ENCODE measurements at regions not wholly inside any gene's neighbourhood (a gene's known extent, or its start where the extent isn't known, plus 50 kb on each side); places are given as distances from the start of the nearest gene placed in this dataset.

- TF ChIP-seq Cebpa-rat (IDR thresholded peaks at IDR 0.05): no peak
- Histone ChIP-seq H3K4me1 (no peaks in the 10 kb centered on the region), H3K27me3 (no peaks in the 10 kb centered on the region), H3K27ac (no peak overlapping the region), H3K4me3 (no peak overlapping the region), H3K4me2 (no peak overlapping the region), H3K9ac (no peak overlapping the region), H3K36me3 (no peaks in the 10 kb centered on the region), H4K20me1 (no peaks in the 10 kb centered on the region), H3K9me3 (replicated peaks in 1 of 11) (no peaks in the 10 kb centered on the region)
Observed at GRCh38 chr3:3531476-3531875, 267.8 kb upstream of the LRRN1 start.

GRCh38 chr3:3519266-3519665 is 280.0 kb upstream of the LRRN1 start:
- Histone ChIP-seq H3K36me3 (no peaks in the 10 kb centered on the region), H4K20me1 (no peaks in the 10 kb centered on the region), H3K4me2 (no peak overlapping the region), H3K27ac (no peak overlapping the region), H3K9me3 (replicated peaks in 1 of 11) (no peaks in the 10 kb centered on the region), H3K27me3 (no peaks in the 10 kb centered on the region), H3K9ac (no peak overlapping the region), H3K4me1 (no peaks in the 10 kb centered on the region), H3K4me3 (no peak overlapping the region)
- no peak for TF ChIP-seq Cebpa-rat (IDR thresholded peaks at IDR 0.05)

- no peaks in the 10 kb centered on the region for H4K20me1 ChIP-seq
- H3K27ac ChIP-seq: no peak overlapping the region
- no peaks in the 10 kb centered on the region for H3K4me1 ChIP-seq
- no peak for TF ChIP-seq Cebpa-rat (IDR thresholded peaks at IDR 0.05)
- no peak overlapping the region for H3K9ac ChIP-seq
- no peaks in the 10 kb centered on the region for H3K9me3 ChIP-seq (replicated peaks in 1 of 11)
- no peaks in the 10 kb centered on the region for H3K27me3 ChIP-seq
- H3K4me3 ChIP-seq: no peak overlapping the region
- H3K36me3 ChIP-seq: no peaks in the 10 kb centered on the region
- H3K4me2 ChIP-seq: no peak overlapping the region
Observed at GRCh38 chr3:3516996-3517395, 282.2 kb upstream of the LRRN1 start.

- no peaks in the 10 kb centered on the region for H3K27me3 ChIP-seq
Observed at GRCh38 chr3:3516384-3516783, 282.8 kb upstream of the LRRN1 start.

GRCh38 chr3:3509665-3510064 is 289.6 kb upstream of the LRRN1 start:
- Histone ChIP-seq H3K4me3 (no peak overlapping the region), H4K20me1 (no peaks in the 10 kb centered on the region), H3K9ac (no peak overlapping the region), H3K36me3 (no peaks in the 10 kb centered on the region), H3K27me3 (no peaks in the 10 kb centered on the region), H3K27ac (no peak overlapping the region), H3K4me2 (no peak overlapping the region), H3K9me3 (replicated peaks in 1 of 11) (no peaks in the 10 kb centered on the region), H3K4me1 (no peaks in the 10 kb centered on the region)
- no peak for TF ChIP-seq Cebpa-rat (IDR thresholded peaks at IDR 0.05)

More at GRCh38 chr3:3516384-3516783, 282.8 kb upstream of the LRRN1 start:
- H3K27ac ChIP-seq: no peak overlapping the region
- H3K9me3 ChIP-seq (replicated peaks in 1 of 11): no peaks in the 10 kb centered on the region
- H3K4me3 ChIP-seq: no peak overlapping the region
- no peak for TF ChIP-seq Cebpa-rat (IDR thresholded peaks at IDR 0.05)
- no peaks in the 10 kb centered on the region for H4K20me1 ChIP-seq
- no peak overlapping the region for H3K4me2 ChIP-seq
- no peaks in the 10 kb centered on the region for H3K36me3 ChIP-seq
- H3K4me1 ChIP-seq: no peaks in the 10 kb centered on the region
- no peak overlapping the region for H3K9ac ChIP-seq

GRCh38 chr3:3504686-3505085 is 294.5 kb upstream of the LRRN1 start:
- H3K9me3 ChIP-seq (replicated peaks in 1 of 11): peaks cover 0 to 7% (median 0%) of the 10 kb centered on the region in 11 experiments; a peak in 1 of 22 replicates
- H3K27me3 ChIP-seq: no peaks in the 10 kb centered on the region
- no peak overlapping the region for H3K4me3 ChIP-seq
- no peaks in the 10 kb centered on the region for H4K20me1 ChIP-seq
- H3K4me1 ChIP-seq: no peaks in the 10 kb centered on the region
- no peak overlapping the region for H3K9ac ChIP-seq
- no peak overlapping the region for H3K27ac ChIP-seq
- H3K4me2 ChIP-seq: no peak overlapping the region
- TF ChIP-seq Cebpa-rat (IDR thresholded peaks at IDR 0.05): no peak
- H3K36me3 ChIP-seq: no peaks in the 10 kb centered on the region

GRCh38 chr3:3503411-3503810 is 295.8 kb upstream of the LRRN1 start:
- Histone ChIP-seq H3K4me3 (no peak overlapping the region), H3K9ac (no peak overlapping the region), H4K20me1 (no peaks in the 10 kb centered on the region), H3K36me3 (no peaks in the 10 kb centered on the region), H3K27ac (no peak overlapping the region), H3K9me3 (replicated peaks in 1 of 11) (peaks cover 0 to 7% (median 0%) of the 10 kb centered on the region in 11 experiments; a peak in 1 of 22 replicates), H3K4me1 (no peaks in the 10 kb centered on the region), H3K4me2 (no peak overlapping the region), H3K27me3 (no peaks in the 10 kb centered on the region)
- TF ChIP-seq Cebpa-rat (IDR thresholded peaks at IDR 0.05): no peak

GRCh38 chr3:3499987-3500386 is 299.2 kb upstream of the LRRN1 start:
- H3K4me2 ChIP-seq: no peak overlapping the region
- no peak for TF ChIP-seq Cebpa-rat (IDR thresholded peaks at IDR 0.05)

GRCh38 chr3:3499012-3499562 is 300.1 kb upstream of the LRRN1 start:
- H3K36me3 ChIP-seq: no peaks in the 10 kb centered on the region
- H3K27ac ChIP-seq: no peak overlapping the region
- no peaks in the 10 kb centered on the region for H4K20me1 ChIP-seq
- no peak overlapping the region for H3K9ac ChIP-seq
- no peak overlapping the region for H3K4me2 ChIP-seq
- no peak overlapping the region for H3K4me3 ChIP-seq
- peaks cover 0 to 7% (median 0%) of the 10 kb centered on the region in 11 experiments; a peak in 1 of 22 replicates for H3K9me3 ChIP-seq (replicated peaks in 1 of 11)
- no peak for TF ChIP-seq Cebpa-rat (IDR thresholded peaks at IDR 0.05)
- H3K4me1 ChIP-seq: no peaks in the 10 kb centered on the region
- H3K27me3 ChIP-seq: no peaks in the 10 kb centered on the region

More at GRCh38 chr3:3499987-3500386, 299.2 kb upstream of the LRRN1 start:
- Histone ChIP-seq H3K4me3 (no peak overlapping the region), H3K9me3 (replicated peaks in 1 of 11) (peaks cover 0 to 7% (median 0%) of the 10 kb centered on the region in 11 experiments; a peak in 1 of 22 replicates), H3K4me1 (no peaks in the 10 kb centered on the region), H3K27me3 (no peaks in the 10 kb centered on the region), H3K36me3 (no peaks in the 10 kb centered on the region), H3K27ac (no peak overlapping the region), H3K9ac (no peak overlapping the region), H4K20me1 (no peaks in the 10 kb centered on the region)

- no peak overlapping the region for H3K4me3 ChIP-seq
- no peak overlapping the region for H3K4me2 ChIP-seq
- H3K9me3 ChIP-seq (replicated peaks in 1 of 11): peaks cover 0 to 7% (median 5%) of the 10 kb centered on the region in 11 experiments; a peak in 5 of 22 replicates
- no peak for TF ChIP-seq Cebpa-rat (IDR thresholded peaks at IDR 0.05)
- H4K20me1 ChIP-seq: no peaks in the 10 kb centered on the region
- no peak overlapping the region for H3K27ac ChIP-seq
- no peak overlapping the region for H3K9ac ChIP-seq
- H3K27me3 ChIP-seq: no peaks in the 10 kb centered on the region
- no peaks in the 10 kb centered on the region for H3K36me3 ChIP-seq
- H3K4me1 ChIP-seq: no peaks in the 10 kb centered on the region
Observed at GRCh38 chr3:3495611-3496010, 303.6 kb upstream of the LRRN1 start.
